HG03045 (cell line): ENCODE measurements at regions not wholly inside any gene's neighbourhood (a gene's known extent, or its start where the extent isn't known, plus 50 kb on each side); places are given as distances from the start of the nearest gene placed in this dataset.
"Not testable (repeated sequence)": the region's sequence is repeated elsewhere in the genome, so short reads cannot be mapped to it uniquely, and the experiment has no call there.

Experiments
- ATAC-seq: cut with Tn5 transposase; IDR thresholded peaks from one replicate; pipeline ENCODE4 v1.9.1; 2021; ENCODE audit warnings: mild to moderate bottlenecking, moderate library complexity; ENCODE audit not compliant: unreplicated experiment

GRCh38 chr2:193847130-193847529 is 1652.4 kb upstream of the TMEFF2 start:
- no peak for ATAC-seq

GRCh38 chr2:193845604-193846003 is 1650.9 kb upstream of the TMEFF2 start:
- ATAC-seq = no peak

GRCh38 chr2:193843675-193844074 is 1648.9 kb upstream of the TMEFF2 start:
- no peak for ATAC-seq

- no peak for ATAC-seq
Measured at GRCh38 chr2:193841384-193842150, 1646.8 kb upstream of the TMEFF2 start.

- ATAC-seq = no peak
Measured at GRCh38 chr2:193837111-193837738, 1642.5 kb upstream of the TMEFF2 start.

- not testable (repeated sequence) for ATAC-seq
Measured at GRCh38 chr2:193836424-193837006, 1641.8 kb upstream of the TMEFF2 start.

- not testable (repeated sequence) for ATAC-seq
Measured at GRCh38 chr2:193833895-193834294, 1639.2 kb upstream of the TMEFF2 start.

- ATAC-seq = no peak
Measured at GRCh38 chr2:193824474-193824873, 1629.7 kb upstream of the TMEFF2 start.

- no peak for ATAC-seq
Measured at GRCh38 chr2:193818801-193819499, 1624.2 kb upstream of the TMEFF2 start.

GRCh38 chr2:193816008-193816407 is 1621.3 kb upstream of the TMEFF2 start:
- no peak for ATAC-seq

- ATAC-seq = no peak
Measured at GRCh38 chr2:193810533-193810932, 1615.8 kb upstream of the TMEFF2 start.

- no peak for ATAC-seq
Measured at GRCh38 chr2:193808877-193809276, 1614.1 kb upstream of the TMEFF2 start.

- ATAC-seq = no peak
Measured at GRCh38 chr2:193806088-193806774, 1611.5 kb upstream of the TMEFF2 start.

GRCh38 chr2:193796847-193797246 is 1602.1 kb upstream of the TMEFF2 start:
- no peak for ATAC-seq

- ATAC-seq = no peak
Measured at GRCh38 chr2:193793914-193794313, 1599.2 kb upstream of the TMEFF2 start.

GRCh38 chr2:193783681-193784080 is 1588.9 kb upstream of the TMEFF2 start:
- ATAC-seq = no peak

GRCh38 chr2:193778293-193778692 is 1583.6 kb upstream of the TMEFF2 start:
- ATAC-seq = no peak

- no peak for ATAC-seq
Measured at GRCh38 chr2:193776988-193777387, 1582.3 kb upstream of the TMEFF2 start.

- ATAC-seq = no peak
Measured at GRCh38 chr2:193774166-193774565, 1579.4 kb upstream of the TMEFF2 start.

GRCh38 chr2:193751299-193751698 is 1556.6 kb upstream of the TMEFF2 start:
- no peak for ATAC-seq

GRCh38 chr2:193749485-193749884 is 1554.8 kb upstream of the TMEFF2 start:
- ATAC-seq = no peak
